ENCODE measurements at regions not wholly inside any gene's neighbourhood (a gene's known extent, or its start where the extent isn't known, plus 50 kb on each side); places are given as distances from the start of the nearest gene placed in this dataset.

DNA sequence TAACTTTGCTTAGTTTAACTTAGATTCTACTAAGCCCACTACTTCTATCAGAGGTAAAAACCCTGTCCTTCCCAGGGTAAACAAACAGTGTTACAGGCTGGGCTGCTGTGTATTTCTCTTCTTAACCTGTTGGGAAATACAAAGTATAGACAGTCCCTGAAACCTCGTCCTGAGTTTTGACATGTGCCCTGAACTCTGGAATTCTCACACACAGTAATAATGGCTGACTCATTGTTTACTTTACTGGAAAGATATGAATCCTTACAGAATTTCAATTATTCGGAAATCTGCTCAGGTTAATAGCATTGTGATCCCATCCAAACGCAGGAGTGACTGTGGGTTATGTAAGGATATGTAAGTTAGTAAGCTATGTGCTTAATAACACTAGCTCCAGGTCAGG, 199.1 kb downstream of the TMEM114 start:
- H3F3A ChIP-seq (ENCODE audit: insufficient read depth, low read length), result no peaks in the 10 kb centered on the region
- H3K27me3 ChIP-seq (replicated peaks; ENCODE audit: insufficient read depth, low read length), result no peaks in the 10 kb centered on the region

DNA sequence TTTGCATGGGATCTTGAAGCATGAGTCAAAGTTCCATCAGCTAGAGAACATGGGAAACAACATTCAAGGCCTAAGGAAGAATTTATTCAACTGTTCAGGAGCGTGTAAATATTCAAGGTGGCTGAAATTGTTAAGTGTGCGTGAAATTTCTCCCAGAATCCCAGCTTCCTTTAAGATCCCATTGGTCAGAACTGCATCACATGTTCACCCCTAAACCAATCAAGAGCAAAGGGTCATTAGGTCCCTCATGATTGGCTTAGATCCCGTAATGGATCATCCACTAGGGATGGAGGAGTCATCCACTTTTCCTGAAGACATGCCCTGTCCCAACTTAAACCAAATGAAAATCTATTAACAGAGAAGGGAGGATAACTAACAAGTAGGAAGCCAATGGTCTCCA, 201.6 kb downstream of the TMEM114 start:
- no peaks in the 10 kb centered on the region for H3K4me1 ChIP-seq (ENCODE audit: low read length)
- no peak overlapping the region for H2AFZ ChIP-seq (ENCODE audit: low read length)
- H4K20me1 ChIP-seq (ENCODE audit: insufficient read depth, low read length), result no peaks in the 10 kb centered on the region
- no peak for DNase-seq
- H3K4me2 ChIP-seq (ENCODE audit: low read depth, low read length), result no peak overlapping the region
- H3K27ac ChIP-seq (ENCODE audit: low read length), result no peak overlapping the region
- TF ChIP-seq EZH2 (optimal IDR thresholded peaks at IDR 0.05; ENCODE audit: low read depth, low read length), result no peak
- TF ChIP-seq, protein P1, sequence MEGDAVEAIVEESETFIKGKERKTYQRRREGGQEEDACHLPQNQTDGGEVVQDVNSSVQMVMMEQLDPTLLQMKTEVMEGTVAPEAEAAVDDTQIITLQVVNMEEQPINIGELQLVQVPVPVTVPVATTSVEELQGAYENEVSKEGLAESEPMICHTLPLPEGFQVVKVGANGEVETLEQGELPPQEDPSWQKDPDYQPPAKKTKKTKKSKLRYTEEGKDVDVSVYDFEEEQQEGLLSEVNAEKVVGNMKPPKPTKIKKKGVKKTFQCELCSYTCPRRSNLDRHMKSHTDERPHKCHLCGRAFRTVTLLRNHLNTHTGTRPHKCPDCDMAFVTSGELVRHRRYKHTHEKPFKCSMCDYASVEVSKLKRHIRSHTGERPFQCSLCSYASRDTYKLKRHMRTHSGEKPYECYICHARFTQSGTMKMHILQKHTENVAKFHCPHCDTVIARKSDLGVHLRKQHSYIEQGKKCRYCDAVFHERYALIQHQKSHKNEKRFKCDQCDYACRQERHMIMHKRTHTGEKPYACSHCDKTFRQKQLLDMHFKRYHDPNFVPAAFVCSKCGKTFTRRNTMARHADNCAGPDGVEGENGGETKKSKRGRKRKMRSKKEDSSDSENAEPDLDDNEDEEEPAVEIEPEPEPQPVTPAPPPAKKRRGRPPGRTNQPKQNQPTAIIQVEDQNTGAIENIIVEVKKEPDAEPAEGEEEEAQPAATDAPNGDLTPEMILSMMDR (IDR thresholded peaks at IDR 0.05; ENCODE audit: low read length), result no peak
- no peak for TF ChIP-seq EZH2phosphoT487 (IDR thresholded peaks at IDR 0.05; ENCODE audit: low read length)
- H3F3A ChIP-seq (ENCODE audit: insufficient read depth, low read length), result no peaks in the 10 kb centered on the region
- H3K9me3 ChIP-seq (replicated peaks; ENCODE audit: insufficient read depth, low read length), result no peaks in the 10 kb centered on the region
- no peaks in the 10 kb centered on the region for H3K79me2 ChIP-seq (ENCODE audit: low read length)
- H3K27me3 ChIP-seq (replicated peaks; ENCODE audit: insufficient read depth, low read length), result no peaks in the 10 kb centered on the region
- H3K9ac ChIP-seq (ENCODE audit: low read length), result no peak overlapping the region
- no peak overlapping the region for H3K4me3 ChIP-seq (ENCODE audit: low read length)
- H3K9me2 ChIP-seq (replicated peaks; ENCODE audit: insufficient read depth, low read length), result no peaks in the 10 kb centered on the region
- no peaks in the 10 kb centered on the region for H3K36me3 ChIP-seq (replicated peaks; ENCODE audit: insufficient read depth, low read length)

More for the DNA sequence above, 199.1 kb downstream of the TMEM114 start:
- Histone ChIP-seq H3K9me2 (replicated peaks; ENCODE audit: insufficient read depth, low read length) (no peaks in the 10 kb centered on the region), H3K4me1 (ENCODE audit: low read length) (no peaks in the 10 kb centered on the region), H4K20me1 (ENCODE audit: insufficient read depth, low read length) (no peaks in the 10 kb centered on the region), H3K79me2 (ENCODE audit: low read length) (no peaks in the 10 kb centered on the region), H3K4me2 (ENCODE audit: low read depth, low read length) (no peak overlapping the region), H3K27ac (ENCODE audit: low read length) (no peak overlapping the region), H3K4me3 (ENCODE audit: low read length) (no peak overlapping the region), H3K36me3 (replicated peaks; ENCODE audit: insufficient read depth, low read length) (no peaks in the 10 kb centered on the region), H3K9ac (ENCODE audit: low read length) (no peak overlapping the region), H3K9me3 (replicated peaks; ENCODE audit: insufficient read depth, low read length) (no peaks in the 10 kb centered on the region), H2AFZ (ENCODE audit: low read length) (no peak overlapping the region)
- TF ChIP-seq EZH2phosphoT487 (IDR thresholded peaks at IDR 0.05; ENCODE audit: low read length), result no peak
- no peak for TF ChIP-seq EZH2 (optimal IDR thresholded peaks at IDR 0.05; ENCODE audit: low read depth, low read length)
- TF ChIP-seq, protein P1 (IDR thresholded peaks at IDR 0.05; ENCODE audit: low read length), result no peak
- no peak for DNase-seq

DNA sequence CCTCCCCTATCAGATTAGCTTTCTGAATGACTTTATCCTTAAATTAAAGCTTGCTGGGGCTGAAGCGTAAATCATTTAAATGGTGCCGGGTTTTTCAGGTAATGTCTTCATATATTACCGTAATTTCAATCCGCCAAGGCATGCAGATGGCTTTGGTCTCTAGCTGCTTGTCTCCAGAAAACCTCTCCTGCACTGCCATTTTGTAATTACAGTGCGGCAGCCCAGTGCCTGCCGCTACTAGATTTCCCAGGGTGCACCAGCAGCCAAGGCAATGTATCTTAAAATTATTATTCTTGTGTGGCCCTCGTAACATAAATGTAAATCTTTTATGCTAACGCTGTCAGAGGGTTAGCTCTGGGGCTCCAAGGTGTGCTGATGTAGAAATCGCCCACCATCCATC, 208.5 kb downstream of the TMEM114 start:
- H3K4me2 ChIP-seq (ENCODE audit: low read depth, low read length), result no peak overlapping the region
- H3K9ac ChIP-seq (ENCODE audit: low read length), result no peak overlapping the region
- H2AFZ ChIP-seq (ENCODE audit: low read length), result no peak overlapping the region
- H3K4me3 ChIP-seq (ENCODE audit: low read length), result no peak overlapping the region
- no peaks in the 10 kb centered on the region for H3K27me3 ChIP-seq (replicated peaks; ENCODE audit: insufficient read depth, low read length)
- no peaks in the 10 kb centered on the region for H3K9me2 ChIP-seq (replicated peaks; ENCODE audit: insufficient read depth, low read length)
- H3K36me3 ChIP-seq (replicated peaks; ENCODE audit: insufficient read depth, low read length), result no peaks in the 10 kb centered on the region
- no peak for TF ChIP-seq EZH2phosphoT487 (IDR thresholded peaks at IDR 0.05; ENCODE audit: low read length)
- TF ChIP-seq, protein P1 (IDR thresholded peaks at IDR 0.05; ENCODE audit: low read length), result no peak
- TF ChIP-seq EZH2 (optimal IDR thresholded peaks at IDR 0.05; ENCODE audit: low read depth, low read length), result no peak
- no peaks in the 10 kb centered on the region for H3F3A ChIP-seq (ENCODE audit: insufficient read depth, low read length)
- no peak for DNase-seq
- no peak overlapping the region for H3K27ac ChIP-seq (ENCODE audit: low read length)
- H3K9me3 ChIP-seq (replicated peaks; ENCODE audit: insufficient read depth, low read length), result no peaks in the 10 kb centered on the region
- H3K79me2 ChIP-seq (ENCODE audit: low read length), result no peaks in the 10 kb centered on the region
- H4K20me1 ChIP-seq (ENCODE audit: insufficient read depth, low read length), result no peaks in the 10 kb centered on the region
- H3K4me1 ChIP-seq (ENCODE audit: low read length), result no peaks in the 10 kb centered on the region

Measured in MM.1S (cell line).